NB4 (cell line): ENCODE measurements at regions not wholly inside any gene's neighbourhood (a gene's known extent, or its start where the extent isn't known, plus 50 kb on each side); places are given as distances from the start of the nearest gene placed in this dataset.

Experiments
- CTCF ChIP-seq: IDR thresholded peaks from one replicate; pipeline ENCODE4 v1.5.1; 2012; ENCODE audit warnings: low read depth, low read length
- MAX ChIP-seq: IDR thresholded peaks from 2 replicates; pipeline ENCODE4 v1.6.1; 2011; ENCODE audit warnings: low read depth, low read length
- MYC ChIP-seq: IDR thresholded peaks from 2 replicates; pipeline ENCODE4 v1.6.1; 2011; ENCODE audit warnings: low read depth, low read length
- POLR2A ChIP-seq: IDR thresholded peaks from 2 replicates; pipeline ENCODE4 v1.6.1; 2011; ENCODE audit warnings: mild to moderate bottlenecking; ENCODE audit not compliant: insufficient read length; ENCODE audit errors: extremely low read depth

- no peak for TF ChIP-seq POLR2A
- no peak for TF ChIP-seq CTCF
- TF ChIP-seq MAX: no peak
- no peak for TF ChIP-seq MYC
These were observed 321.8 kb downstream of the CD83 start for GRCh38 chr6:14439419-14439818.
